ENCODE measurements at regions not wholly inside any gene's neighbourhood (a gene's known extent, or its start where the extent isn't known, plus 50 kb on each side); places are given as distances from the start of the nearest gene placed in this dataset.

DNA sequence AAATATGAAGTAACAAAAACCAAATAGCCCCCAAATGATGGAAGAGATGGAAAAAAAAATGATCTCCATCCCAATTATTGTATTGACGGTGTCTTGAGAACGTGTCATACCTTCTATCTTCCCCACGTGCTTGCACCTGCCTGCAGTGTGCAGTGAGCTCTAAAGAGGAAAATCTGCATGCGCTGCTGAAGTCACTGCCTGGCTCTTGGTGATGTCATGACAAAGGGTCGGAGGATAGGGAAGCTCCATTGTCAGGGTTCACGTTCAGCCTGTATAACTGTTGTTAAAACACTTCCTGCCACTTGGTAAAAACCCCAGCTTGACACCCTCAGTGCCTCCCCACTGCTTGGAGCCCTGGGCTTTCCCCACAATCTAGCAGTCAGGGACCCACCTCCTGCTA is 549.2 kb upstream of the MKI67 start:
- no peak for DNase-seq (ENCODE audit: low read depth)

- no peak for DNase-seq (ENCODE audit: low read depth)
Measured at GRCh38 chr10:128680116-128680515, 553.9 kb upstream of the MKI67 start.

DNA sequence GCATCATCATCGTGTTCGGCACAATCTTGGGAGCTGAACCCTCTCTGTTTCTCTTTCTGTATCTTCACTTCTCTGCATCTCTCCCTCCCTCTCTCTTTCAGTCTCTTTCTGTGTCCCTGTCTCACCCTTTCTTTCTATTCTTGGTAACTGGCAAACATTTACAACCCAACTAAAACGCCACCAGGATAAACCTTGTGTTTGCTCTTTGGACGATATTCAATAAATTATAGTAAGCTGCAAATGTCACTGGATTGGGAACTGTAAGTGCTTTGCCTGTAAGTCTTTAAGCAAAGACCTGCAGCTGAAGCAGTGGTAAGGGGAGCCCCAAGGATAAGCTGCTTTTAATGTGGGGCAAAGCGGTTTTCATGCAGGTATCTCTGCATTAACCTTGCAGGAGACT is 558.0 kb upstream of the MKI67 start:
- no peak for DNase-seq (ENCODE audit: low read depth)

DNA sequence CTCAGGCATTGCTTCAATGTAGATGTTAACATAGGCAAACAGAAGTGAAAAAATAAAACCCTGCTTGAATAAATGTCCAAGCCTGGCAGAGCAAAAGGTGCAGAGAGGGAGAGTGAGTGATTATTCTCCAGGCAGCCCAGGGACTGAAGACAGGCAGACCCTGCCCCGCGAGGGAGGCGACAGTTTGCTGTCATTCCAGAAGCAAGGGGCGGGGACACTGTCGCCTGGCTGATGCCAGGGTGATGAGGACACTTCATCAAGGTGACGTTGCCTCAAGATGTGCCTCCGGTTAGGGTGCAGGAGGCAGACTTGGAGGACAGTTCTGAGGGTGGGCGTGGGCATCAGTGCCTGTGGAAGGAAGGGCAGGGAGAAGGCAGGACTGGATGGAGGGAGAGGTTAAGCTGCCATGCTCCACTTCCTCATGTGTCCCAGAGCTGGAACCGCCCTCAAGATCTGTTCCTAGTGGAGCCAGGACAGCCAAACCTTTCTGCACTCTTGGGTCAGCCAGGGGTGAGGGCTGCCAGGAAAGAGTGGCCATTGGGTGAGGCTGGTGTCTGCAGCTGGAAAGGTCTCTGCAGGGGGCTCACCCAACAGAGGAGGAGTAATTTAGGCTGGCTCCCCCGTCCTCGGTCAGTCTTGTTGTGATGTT is 560.5 kb upstream of the MKI67 start:
- no peak for DNase-seq (ENCODE audit: low read depth)

DNA sequence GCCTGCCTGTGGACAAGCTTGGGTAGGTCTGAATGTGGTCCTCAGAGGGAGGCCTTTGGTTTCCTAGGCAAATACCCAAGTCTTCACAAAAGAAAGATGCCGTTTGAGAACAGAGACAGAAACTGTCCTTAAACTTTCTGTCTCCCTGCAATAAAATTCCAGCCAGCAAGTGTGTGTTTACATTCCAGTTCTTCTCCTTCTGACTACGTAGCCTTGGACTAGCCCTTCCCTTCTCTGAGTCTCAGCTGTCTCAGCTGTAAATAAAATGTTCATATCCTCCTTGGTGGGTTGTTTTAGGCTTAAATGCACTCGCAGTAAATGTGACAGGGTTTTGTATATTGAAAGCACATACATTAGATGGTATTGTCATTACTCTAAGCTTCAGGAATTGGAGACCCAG is 561.2 kb upstream of the MKI67 start:
- DNase-seq (ENCODE audit: low read depth): no peak

GRCh38 chr10:128687927-128688549 is 561.8 kb upstream of the MKI67 start:
- no peak for DNase-seq (ENCODE audit: low read depth)

- no peak for DNase-seq (ENCODE audit: low read depth)
Measured at GRCh38 chr10:128689667-128690066, 563.4 kb upstream of the MKI67 start.

GRCh38 chr10:128693493-128694131 is 567.4 kb upstream of the MKI67 start:
- DNase-seq (ENCODE audit: low read depth): no peak

DNA sequence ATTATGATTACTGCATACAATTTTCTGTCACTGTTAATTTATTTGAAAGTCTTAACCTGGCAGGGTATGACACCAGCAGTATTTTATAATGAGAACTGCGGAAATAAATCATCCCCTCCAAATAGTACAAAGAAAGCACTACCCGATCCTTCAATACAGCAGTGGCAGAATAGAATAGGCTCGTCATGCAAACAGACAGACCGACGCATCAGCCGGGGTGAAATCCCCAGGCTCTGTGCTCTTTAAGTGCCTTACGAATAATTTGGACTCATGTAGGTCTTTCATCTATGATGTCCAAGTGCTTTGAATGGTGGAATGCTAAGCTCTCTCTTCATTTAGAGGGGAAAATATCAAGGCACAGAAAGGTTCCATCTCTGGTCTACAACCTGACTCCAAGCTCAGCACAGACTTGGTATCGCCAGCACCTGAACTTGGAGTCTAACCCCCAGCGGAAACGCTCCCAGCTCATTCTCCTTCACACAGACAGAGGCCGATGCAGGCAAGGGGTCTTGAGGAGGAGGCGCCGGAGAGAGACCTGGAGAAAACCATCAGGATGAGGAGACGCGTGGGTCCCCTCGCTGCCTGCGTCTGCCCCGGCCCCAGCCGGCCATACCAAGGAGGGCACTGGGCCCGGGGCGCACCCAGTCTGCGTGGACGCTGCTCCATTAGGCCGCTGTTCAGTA is 568.1 kb upstream of the MKI67 start:
- no peak for DNase-seq (ENCODE audit: low read depth)

- DNase-seq (ENCODE audit: low read depth): no peak
Measured at GRCh38 chr10:128694851-128695725, 568.9 kb upstream of the MKI67 start.

GRCh38 chr10:128695931-128696330 is 569.7 kb upstream of the MKI67 start:
- no peak for DNase-seq (ENCODE audit: low read depth)

GRCh38 chr10:128697437-128697836 is 571.2 kb upstream of the MKI67 start:
- no peak for DNase-seq (ENCODE audit: low read depth)

DNA sequence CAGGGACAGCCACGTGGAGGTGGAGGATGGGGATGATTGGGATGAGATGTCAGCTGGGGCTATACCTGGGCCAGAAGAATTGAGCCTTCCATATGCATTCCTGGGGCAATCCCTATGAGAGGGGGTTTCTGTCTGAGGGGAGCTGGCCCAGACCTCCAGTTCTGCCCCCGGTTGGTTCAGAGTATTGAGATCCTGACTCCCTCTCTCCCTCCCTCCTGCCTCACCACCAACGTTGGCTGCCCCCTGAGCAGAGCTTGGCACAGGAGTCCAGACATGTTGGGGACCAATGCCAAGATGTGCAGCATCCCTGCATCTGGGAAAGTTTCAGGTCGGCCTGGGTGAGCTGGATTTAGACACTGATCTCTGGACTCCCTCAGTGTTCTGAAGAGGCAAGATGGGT is 575.2 kb upstream of the MKI67 start:
- no peak for DNase-seq (ENCODE audit: low read depth)

DNA sequence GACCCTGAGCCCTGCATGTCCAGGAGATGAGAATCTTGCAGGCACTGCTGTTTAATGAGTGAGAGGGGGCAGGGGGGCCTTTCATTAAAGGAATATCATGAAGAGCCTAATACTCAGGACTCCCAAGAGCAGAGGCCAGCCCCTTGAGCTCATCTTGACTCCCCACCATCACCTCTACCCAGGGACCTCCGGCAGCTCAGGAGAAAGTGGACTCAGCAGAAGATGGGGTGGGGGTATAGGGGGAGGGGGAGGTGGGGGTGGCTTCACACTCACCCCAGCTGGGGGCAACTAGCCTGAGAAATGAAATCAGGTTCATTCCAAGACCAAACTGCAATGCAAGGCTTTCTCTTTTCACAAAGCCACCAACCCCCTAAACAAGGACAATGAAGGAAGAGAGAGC is 575.6 kb upstream of the MKI67 start:
- no peak for DNase-seq (ENCODE audit: low read depth)

GRCh38 chr10:128704716-128705115 is 578.5 kb upstream of the MKI67 start:
- DNase-seq (ENCODE audit: low read depth): no peak

DNA sequence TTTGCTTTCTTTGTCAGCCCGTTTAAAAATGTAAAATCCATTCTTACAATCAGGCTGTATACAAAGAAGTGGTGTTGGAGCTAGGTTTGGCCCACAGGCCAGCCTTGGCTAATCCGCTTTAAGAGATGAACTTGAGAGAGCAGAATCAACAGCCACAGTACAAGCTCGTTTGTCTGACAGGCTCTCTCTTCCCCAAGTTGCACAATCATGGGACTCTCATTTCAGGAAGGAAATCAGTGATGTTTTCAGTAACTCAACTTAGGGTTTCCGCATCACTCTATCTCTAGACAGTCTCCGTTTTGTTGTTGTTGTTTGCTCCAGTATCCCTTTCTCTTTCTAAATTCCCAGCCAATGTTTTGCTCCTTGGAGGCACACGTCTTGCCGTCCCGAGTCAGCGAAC is 582.0 kb upstream of the MKI67 start:
- no peak for DNase-seq (ENCODE audit: low read depth)

DNA sequence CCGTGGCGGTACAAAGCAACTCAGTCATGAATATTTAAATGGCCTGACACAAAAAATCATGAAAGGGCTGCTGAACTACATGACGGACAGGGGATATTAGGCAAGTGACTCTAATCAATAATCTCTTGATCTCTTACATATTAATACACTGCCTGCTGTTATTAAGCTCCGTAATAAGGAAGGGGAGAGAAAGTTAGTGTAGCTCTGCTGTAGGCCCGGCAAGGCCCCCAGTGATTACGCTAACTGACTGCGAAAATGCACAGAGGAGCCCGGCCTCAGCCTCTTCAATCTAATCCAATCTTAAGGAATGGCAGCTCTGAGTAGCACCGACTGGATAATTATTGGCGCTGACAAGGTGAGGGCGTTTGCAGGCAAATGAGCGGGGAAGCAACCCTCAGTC is 583.5 kb upstream of the MKI67 start:
- no peak for DNase-seq (ENCODE audit: low read depth)

DNA sequence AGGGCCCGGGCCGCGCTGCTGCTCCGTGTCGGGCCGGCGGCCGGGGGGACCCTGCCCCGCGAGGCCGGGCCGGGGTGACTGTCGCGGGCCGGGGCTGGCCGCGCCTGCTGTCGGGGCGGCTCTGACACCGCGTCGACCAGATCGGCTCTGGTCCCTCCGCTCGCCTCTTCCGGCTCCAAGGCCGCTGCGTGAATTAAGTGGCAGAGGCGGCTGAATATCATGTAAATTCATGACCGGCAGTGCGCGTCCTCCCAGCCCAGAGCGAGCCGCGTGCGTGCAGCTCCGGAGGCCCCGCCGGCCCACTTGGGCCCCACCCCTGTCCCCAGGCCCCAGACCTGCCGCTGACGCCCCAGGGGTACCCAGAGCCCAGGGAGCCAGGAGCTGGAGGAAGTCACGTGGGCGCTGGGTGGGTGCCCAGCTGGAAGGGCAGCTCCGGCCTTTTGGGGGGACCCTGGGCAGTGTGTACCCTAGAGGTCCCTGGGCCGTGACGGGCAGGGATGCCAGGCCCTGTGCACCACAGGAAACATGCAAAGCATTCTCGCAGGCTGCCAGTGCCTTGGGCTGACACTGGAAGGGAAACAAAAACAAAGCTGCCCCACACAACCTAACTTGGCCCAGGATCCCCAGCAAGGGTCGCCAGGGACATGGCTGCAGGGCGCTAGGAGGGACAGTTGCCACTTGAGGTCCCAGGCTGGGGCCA is 584.0 kb upstream of the MKI67 start:
- no peak for DNase-seq (ENCODE audit: low read depth)

DNA sequence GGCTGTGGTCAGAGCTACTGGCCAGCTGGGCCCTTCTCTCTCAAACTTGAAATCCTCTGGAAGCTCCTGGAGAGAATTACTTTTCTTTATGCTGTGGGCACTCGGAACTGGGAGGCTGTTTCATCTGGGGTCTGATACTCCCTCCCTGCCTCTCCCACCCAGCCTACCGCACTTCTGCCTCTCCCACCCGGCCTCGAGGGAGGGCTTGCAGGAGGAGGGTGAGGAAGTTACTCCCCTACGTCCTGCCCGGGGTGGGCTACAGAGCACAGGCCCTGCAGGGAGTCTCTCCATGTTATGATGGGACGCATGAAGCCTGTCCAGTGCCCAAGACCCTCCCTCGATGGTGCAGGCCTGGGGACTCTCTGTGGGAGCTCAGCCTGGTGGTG is 584.6 kb upstream of the MKI67 start:
- DNase-seq (ENCODE audit: low read depth): no peak

- DNase-seq (ENCODE audit: low read depth): no peak
Measured at GRCh38 chr10:128711806-128712205, 585.6 kb upstream of the MKI67 start.

DNA sequence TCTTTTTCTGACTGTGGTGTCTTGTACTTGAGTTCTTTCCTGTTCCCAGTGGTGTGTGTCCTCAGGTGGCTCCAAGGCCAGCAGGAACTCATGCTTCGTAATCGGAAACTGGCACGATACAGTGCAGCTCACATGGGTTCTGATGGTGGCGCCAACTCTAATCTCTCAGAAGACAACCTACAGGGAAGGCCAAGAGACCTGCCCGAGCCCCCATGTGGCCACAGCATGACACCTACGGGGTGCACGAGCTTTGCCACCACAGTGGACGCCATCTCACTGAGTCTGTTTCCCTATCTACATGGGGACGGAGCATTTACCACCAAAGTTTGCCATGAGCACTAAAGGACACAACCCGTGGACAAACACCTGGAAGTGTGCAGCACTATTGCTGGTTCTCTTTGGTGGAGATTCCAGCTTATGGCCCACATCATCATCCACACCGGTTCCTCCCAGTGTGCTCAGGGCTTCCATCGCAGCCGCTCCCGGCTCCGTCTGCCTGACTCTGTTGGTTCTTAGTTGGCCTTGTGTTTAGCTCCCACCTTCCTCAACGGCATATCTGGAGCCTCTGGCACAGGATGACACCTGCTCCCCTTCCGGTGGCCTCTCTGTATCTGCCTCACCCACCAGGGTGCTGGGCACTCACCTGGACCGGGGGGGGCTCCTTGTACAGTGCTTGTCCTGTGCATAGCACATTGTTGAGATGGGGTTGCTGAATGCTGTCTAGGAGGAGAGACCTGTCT is 586.6 kb upstream of the MKI67 start:
- DNase-seq (ENCODE audit: low read depth): no peak

Measured in HS-5 (cell line).